Esophagus squamous epithelium (tissue), 5 donors: ENCODE measurements at regions not wholly inside any gene's neighbourhood (a gene's known extent, or its start where the extent isn't known, plus 50 kb on each side); places are given as distances from the start of the nearest gene placed in this dataset.

ENCODE experiments used
- DNase-seq: peaks from one replicate; lab custom pipeline; 2025; lab: John Stamatoyannopoulos, UW
- H3K27ac ChIP-seq, 4 donors: fragments of 200-600 bp; sonication (generic); one replicate each; pipeline ENCODE4 v1.5.1; 2016 to 2019; ENCODE audit warnings: mild to moderate bottlenecking in 1 of 4
- H3K27me3 ChIP-seq, 4 donors: fragments of 200-600 bp; sonication (generic); 1 replicate in 3 of 4; 2 replicates in 1 of 4; pipeline versions ENCODE4 v1.5.1 to v1.6.0; 2017 to 2021; ENCODE audit warnings: antibody characterized with exemption in 1 of 4
- H3K36me3 ChIP-seq, 3 donors: fragments of 200-600 bp; sonication (generic); one replicate each; pipeline ENCODE4 v1.5.1; 2016 to 2019
- H3K4me1 ChIP-seq, 3 donors: fragments of 200-600 bp; sonication (generic); one replicate each; pipeline ENCODE4 v1.5.1; 2017 to 2019
- H3K4me3 ChIP-seq, 4 donors: fragments of 200-600 bp; sonication (generic); 1 replicate in 3 of 4; 2 replicates in 1 of 4; pipeline ENCODE4 v1.5.1; 2016 to 2019; ENCODE audit warnings: mild to moderate bottlenecking in 2 of 4, moderate library complexity in 1 of 4
- H3K9me3 ChIP-seq, 3 donors: fragments of 200-600 bp; sonication (generic); one replicate each; pipeline ENCODE4 v1.5.1; 2016 to 2019
- CTCF ChIP-seq, 6 experiments: fragments of 450-650 bp in 4 of 6; fragments of 200-600 bp in 2 of 6; sonication (generic) in 2 of 6; IDR thresholded peaks; one replicate each; pipeline ENCODE4 v1.5.1; 2016 to 2019; ENCODE audit warnings: antibody characterized with exemption in 6 of 6, mild to moderate bottlenecking in 4 of 6, moderate library complexity in 4 of 6
- POLR2A ChIP-seq, 4 donors: fragments of 450-650 bp; IDR thresholded peaks; one replicate each; pipeline ENCODE4 v1.6.1; 2017; ENCODE audit warnings: antibody characterized with exemption in 4 of 4, mild to moderate bottlenecking in 4 of 4, moderate library complexity in 3 of 4
- WGBS, 2 donors: methylation state at CpG; one replicate each; pipeline ENCODE4 v1.1.5; 2018; 5-methylcytosine and 5-hydroxymethylcytosine counted together
- intact Hi-C: fragments of 100-400 bp; cut with DNase I; formaldehyde crosslinking; loops from one replicate; pipeline ENCODE4 v1.15.0; 2022
- donor health status: DM: yes; HTN: yes; CAD: no.

- no peaks in the 10 kb centered on the region for H3K9me3 ChIP-seq
- H3K27ac ChIP-seq: no peak overlapping the region
- TF ChIP-seq CTCF (IDR thresholded peaks at IDR 0.05) (no peak), POLR2A (IDR thresholded peaks at IDR 0.05) (no peak)
- DNase-seq: no peak
- no peak overlapping the region for H3K4me3 ChIP-seq
- peaks cover 0 to 65% (median 0%) of the 10 kb centered on the region in 4 donors for H3K27me3 ChIP-seq
- H3K4me1 ChIP-seq: peaks cover 0 to 17% (median 4%) of the 10 kb centered on the region in 3 donors
- H3K36me3 ChIP-seq: no peaks in the 10 kb centered on the region
- 81 to 86% methylated on average over 3 of the region's 3 CpGs for WGBS, 2 donors
- intact Hi-C loops: no loop called here
Measured at GRCh38 chr12:88945051-88945732, 364.9 kb upstream of the KITLG start.

GRCh38 chr12:88944397-88944796 lies 364.1 kb upstream of the KITLG start:
- Histone ChIP-seq H3K4me3 (no peak overlapping the region), H3K27me3 (peaks cover 0 to 65% (median 0%) of the 10 kb centered on the region in 4 donors), H3K4me1 (peaks cover 0 to 17% (median 4%) of the 10 kb centered on the region in 3 donors), H3K36me3 (no peaks in the 10 kb centered on the region), H3K9me3 (no peaks in the 10 kb centered on the region), H3K27ac (no peak overlapping the region)
- 34% methylated on average over 3 of the region's 3 CpGs for WGBS, 2 donors
- no peak for TF ChIP-seq POLR2A (IDR thresholded peaks at IDR 0.05)
- no peak for TF ChIP-seq CTCF (IDR thresholded peaks at IDR 0.05)
- DNase-seq: no peak
- intact Hi-C loops: no loop called here

- 61 to 82% methylated on average over 2 of the region's 2 CpGs for WGBS, 2 donors
- Histone ChIP-seq H3K9me3 (no peaks in the 10 kb centered on the region), H3K4me1 (peaks cover 0 to 12% (median 0%) of the 10 kb centered on the region in 3 donors), H3K27ac (no peak overlapping the region), H3K4me3 (no peak overlapping the region), H3K27me3 (peaks cover 0 to 73% (median 0%) of the 10 kb centered on the region in 4 donors), H3K36me3 (no peaks in the 10 kb centered on the region)
- intact Hi-C loops: no loop called here
- DNase-seq: no peak
- no peak for TF ChIP-seq CTCF (IDR thresholded peaks at IDR 0.05)
- no peak for TF ChIP-seq POLR2A (IDR thresholded peaks at IDR 0.05)
Measured at GRCh38 chr12:88940854-88941253, 360.6 kb upstream of the KITLG start.

GRCh38 chr12:88935856-88936255 lies 355.6 kb upstream of the KITLG start:
- intact Hi-C loops: no loop called here
- peaks cover 0 to 75% (median 0%) of the 10 kb centered on the region in 4 donors for H3K27me3 ChIP-seq
- no peak overlapping the region for H3K27ac ChIP-seq
- no peaks in the 10 kb centered on the region for H3K9me3 ChIP-seq
- TF ChIP-seq POLR2A (IDR thresholded peaks at IDR 0.05) (no peak), CTCF (IDR thresholded peaks at IDR 0.05) (no peak)
- DNase-seq: no peak
- H3K4me1 ChIP-seq: peaks cover 0 to 29% (median 0%) of the 10 kb centered on the region in 3 donors
- WGBS, 2 donors: 25 to 33% methylated on average over 3 of the region's 3 CpGs
- no peak overlapping the region for H3K4me3 ChIP-seq
- no peaks in the 10 kb centered on the region for H3K36me3 ChIP-seq

- no peak overlapping the region for H3K4me3 ChIP-seq
- peaks cover 0 to 85% (median 0%) of the 10 kb centered on the region in 4 donors for H3K27me3 ChIP-seq
- H3K4me1 ChIP-seq: peaks cover 0 to 29% (median 0%) of the 10 kb centered on the region in 3 donors
- H3K27ac ChIP-seq: no peak overlapping the region
- no peak for DNase-seq
- no peaks in the 10 kb centered on the region for H3K36me3 ChIP-seq
- WGBS, 2 donors: 38 to 44% methylated on average over 3 of the region's 3 CpGs
- H3K9me3 ChIP-seq: no peaks in the 10 kb centered on the region
- TF ChIP-seq POLR2A (IDR thresholded peaks at IDR 0.05) (no peak), CTCF (IDR thresholded peaks at IDR 0.05) (peak in 1 of 6 experiments; percentile 4)
- intact Hi-C loops: no loop called here
Measured at GRCh38 chr12:88934163-88934747, 354.0 kb upstream of the KITLG start.
